Neural progenitor cell (in vitro differentiated cells): ENCODE measurements at regions not wholly inside any gene's neighbourhood (a gene's known extent, or its start where the extent isn't known, plus 50 kb on each side); places are given as distances from the start of the nearest gene placed in this dataset.

Experiments
- CTCF ChIP-seq: fragments of 200-600 bp; sonication (generic); IDR thresholded peaks from 2 replicates; pipeline ENCODE4 v1.5.1; 2017; ENCODE audit warnings: antibody characterized with exemption, mild to moderate bottlenecking
- EZH2 ChIP-seq: fragments of 200-600 bp; sonication (generic); IDR thresholded peaks from 2 replicates; pipeline ENCODE4 v1.6.1; 2017; ENCODE audit warnings: antibody characterized with exemption, mild to moderate bottlenecking, moderate library complexity
- EZH2phosphoT487 ChIP-seq: fragments of 200-600 bp; sonication (generic); IDR thresholded peaks from 2 replicates; pipeline ENCODE4 v1.6.1; 2017; ENCODE audit warnings: antibody characterized with exemption

GRCh38 chr11:44382656-44383240, 72.8 kb upstream of the ALX4 start:
- TF ChIP-seq EZH2 (no peak), CTCF (no peak), EZH2phosphoT487 (no peak)
